Upper lobe of right lung (tissue), 1 donor: ENCODE measurements at regions not wholly inside any gene's neighbourhood (a gene's known extent, or its start where the extent isn't known, plus 50 kb on each side); places are given as distances from the start of the nearest gene placed in this dataset.
"Not testable (repeated sequence)": the region's sequence is repeated elsewhere in the genome, so short reads cannot be mapped to it uniquely, and the experiment has no call there.

Experiments used
- ATAC-seq: fragments of 200-7000 bp; cut with Tn5 transposase; one replicate; pipeline ENCODE4 v1.9.1; 2020; ENCODE audit warnings: mild to moderate bottlenecking, moderate library complexity
- DNase-seq: peaks from one replicate; pipeline ENCODE4 v3.0.0-alpha.2; 2020
- H3K27ac ChIP-seq: fragments of 200-600 bp; one replicate; pipeline ENCODE4 v1.8.0; 2022
- H3K27me3 ChIP-seq: fragments of 200-600 bp; one replicate; pipeline ENCODE4 v1.8.0; 2022; ENCODE audit warnings: mild to moderate bottlenecking
- H3K36me3 ChIP-seq: fragments of 200-600 bp; one replicate; pipeline ENCODE4 v1.8.0; 2022
- H3K4me1 ChIP-seq: fragments of 200-600 bp; one replicate; pipeline ENCODE4 v1.8.0; 2022
- H3K4me3 ChIP-seq: fragments of 200-600 bp; one replicate; pipeline ENCODE4 v1.8.0; 2022; ENCODE audit warnings: mild to moderate bottlenecking
- H3K9me3 ChIP-seq: fragments of 200-600 bp; one replicate; pipeline ENCODE4 v1.8.0; 2022
- CTCF ChIP-seq: fragments of 200-600 bp; IDR thresholded peaks from one replicate; pipeline ENCODE4 v1.8.0; 2022; ENCODE audit warnings: antibody characterized with exemption
- intact Hi-C: fragments of 100-400 bp; cut with DNase I; formaldehyde crosslinking; loops from one replicate; pipeline ENCODE4 v1.11.0; 2022
- donor health status: DM: no; HTN: yes; CAD: no; lungs with severe emphysema.

GRCh38 chr4:127463883-127464282 is 168.9 kb upstream of the INTU start:
- intact Hi-C loops, result no loop called here
- H3K36me3 ChIP-seq, result no peaks in the 10 kb centered on the region
- H3K27me3 ChIP-seq, result no peaks in the 10 kb centered on the region
- no peak overlapping the region for H3K4me3 ChIP-seq
- no peak for DNase-seq
- no peaks in the 10 kb centered on the region for H3K9me3 ChIP-seq
- no peak overlapping the region for H3K27ac ChIP-seq
- no peak for ATAC-seq
- H3K4me1 ChIP-seq, result no peaks in the 10 kb centered on the region
- no peak for TF ChIP-seq CTCF

- no peak overlapping the region for H3K27ac ChIP-seq
- no peaks in the 10 kb centered on the region for H3K36me3 ChIP-seq
- no peaks in the 10 kb centered on the region for H3K27me3 ChIP-seq
- intact Hi-C loops, result no loop called here
- H3K9me3 ChIP-seq, result no peaks in the 10 kb centered on the region
- no peak for TF ChIP-seq CTCF
- DNase-seq, result no peak
- no peaks in the 10 kb centered on the region for H3K4me1 ChIP-seq
- ATAC-seq, result no peak
- no peak overlapping the region for H3K4me3 ChIP-seq
Measured at GRCh38 chr4:127469542-127469941, 163.2 kb upstream of the INTU start.

- ATAC-seq (peak; percentile 31), DNase-seq (peak; percentile 56)
- no peaks in the 10 kb centered on the region for H3K9me3 ChIP-seq
- H3K27me3 ChIP-seq, result no peaks in the 10 kb centered on the region
- no peak for TF ChIP-seq CTCF
- H3K36me3 ChIP-seq, result no peaks in the 10 kb centered on the region
- H3K4me3 ChIP-seq, result no peak overlapping the region
- no peak overlapping the region for H3K27ac ChIP-seq
- H3K4me1 ChIP-seq, result no peaks in the 10 kb centered on the region
- intact Hi-C loops, result no loop called here
Measured at GRCh38 chr4:127469959-127470809, 162.6 kb upstream of the INTU start.

GRCh38 chr4:127478271-127478670 is 154.5 kb upstream of the INTU start:
- intact Hi-C loops, H3K9me3 ChIP-seq, ATAC-seq, H3K27me3 ChIP-seq, H3K36me3 ChIP-seq, H3K27ac ChIP-seq, DNase-seq, H3K4me1 ChIP-seq, H3K4me3 ChIP-seq: not testable (repeated sequence)

- Histone ChIP-seq H3K27me3 (no peaks in the 10 kb centered on the region), H3K9me3 (no peaks in the 10 kb centered on the region), H3K4me3 (no peak overlapping the region), H3K36me3 (no peaks in the 10 kb centered on the region), H3K4me1 (no peaks in the 10 kb centered on the region), H3K27ac (no peak overlapping the region)
- intact Hi-C loops, result no loop called here
- DNase-seq (no peak), ATAC-seq (no peak)
- TF ChIP-seq CTCF, result peak; percentile 61
Measured at GRCh38 chr4:127479031-127479622, 153.6 kb upstream of the INTU start.

GRCh38 chr4:127482049-127482448 is 150.7 kb upstream of the INTU start:
- intact Hi-C loops, result no loop called here
- Histone ChIP-seq H3K27me3 (no peaks in the 10 kb centered on the region), H3K4me3 (no peak overlapping the region), H3K27ac (no peak overlapping the region), H3K9me3 (no peaks in the 10 kb centered on the region), H3K4me1 (no peaks in the 10 kb centered on the region), H3K36me3 (no peaks in the 10 kb centered on the region)
- no peak for ATAC-seq
- TF ChIP-seq CTCF, result no peak
- DNase-seq, result no peak
